HEK293 (cell line): ENCODE measurements at regions not wholly inside any gene's neighbourhood (a gene's known extent, or its start where the extent isn't known, plus 50 kb on each side); places are given as distances from the start of the nearest gene placed in this dataset.

Source experiments
- CTCF ChIA-PET: fragments of 350-600 bp; formaldehyde crosslinking; extraction: SDS; loops from one replicate; lab custom pipeline; 2021; ENCODE audit warnings: antibody characterized with exemption; lab: Yijun Ruan, JAX
- POLR2A ChIA-PET: fragments of 300-600 bp; formaldehyde crosslinking; extraction: SDS; loops from one replicate; lab custom pipeline; 2020; ENCODE audit warnings: antibody characterized with exemption, inconsistent platforms; lab: Yijun Ruan, JAX
- H3K27ac ChIP-seq: fragments of 200-500 bp; sonication (Bioruptor generic); 2 replicates; pipeline ENCODE4 v1.5.1; 2014; ENCODE audit warnings: low read depth, low read length, control low read depth, inconsistent platforms; ENCODE audit errors: extremely low read depth
- H3K36me3 ChIP-seq, 2 experiments: fragments of 200-500 bp in 1 of 2; sonication (Bioruptor generic) in 1 of 2; 1 replicate in 1 of 2; 2 replicates in 1 of 2; pipeline ENCODE4 v1.5.1; 2014 to 2017; ENCODE audit warnings: inconsistent platforms in 2 of 2, low read length in 2 of 2; ENCODE audit not compliant: control insufficient read depth in 2 of 2, insufficient read depth in 1 of 2
- H3K4me1 ChIP-seq: fragments of 200-500 bp; sonication (Bioruptor generic); 2 replicates; pipeline ENCODE4 v1.5.1; 2014; ENCODE audit warnings: mild to moderate bottlenecking, low read length, inconsistent platforms; ENCODE audit not compliant: control insufficient read depth, insufficient read depth
- H3K4me3 ChIP-seq: 2 replicates; pipeline ENCODE4 v1.5.1; 2011; ENCODE audit warnings: low read depth, mild to moderate bottlenecking, control low read depth, low read length, moderate library complexity
- H3K9me3 ChIP-seq: fragments of 200-500 bp; sonication (Bioruptor generic); 2 replicates; pipeline ENCODE4 v1.5.1; 2014; ENCODE audit warnings: low read depth, low read length, inconsistent platforms; ENCODE audit not compliant: control insufficient read depth, insufficient read depth
- GLI4 ChIP-seq: fragments of 450-650 bp; formaldehyde crosslinking; IDR thresholded peaks from 2 replicates; pipeline ENCODE4 v1.5.1; 2016; ENCODE audit warnings: missing biosample characterization, missing genetic modification characterization
- SP2 ChIP-seq: fragments of 450-650 bp; formaldehyde crosslinking; IDR thresholded peaks from 2 replicates; pipeline ENCODE4 v1.5.1; 2016; ENCODE audit warnings: missing biosample characterization, missing genetic modification characterization
- ZBTB48 ChIP-seq: fragments of 450-650 bp; formaldehyde crosslinking; IDR thresholded peaks from 2 replicates; pipeline ENCODE4 v1.5.1; 2016; ENCODE audit warnings: missing biosample characterization, missing genetic modification characterization
- ZFHX2 ChIP-seq: fragments of 450-650 bp; formaldehyde crosslinking; conservative IDR thresholded peaks from 2 replicates; pipeline ENCODE4 v1.5.1; 2016; ENCODE audit warnings: missing biosample characterization, missing genetic modification characterization
- ZNF202 ChIP-seq: fragments of 450-650 bp; formaldehyde crosslinking; IDR thresholded peaks from 2 replicates; pipeline ENCODE4 v1.5.1; 2016; ENCODE audit warnings: missing biosample characterization, missing genetic modification characterization, borderline replicate concordance
- ZNF274 ChIP-seq, 2 experiments: fragments of 200-500 bp in 1 of 2; fragments of 450-650 bp in 1 of 2; sonication (Bioruptor generic) in 1 of 2; formaldehyde crosslinking in 1 of 2; IDR thresholded peaks; 2 replicates each; pipeline versions ENCODE4 v1.5.1 to v1.6.1; 2014 to 2016; ENCODE audit warnings: borderline replicate concordance in 1 of 2, inconsistent platforms in 1 of 2, low read length in 1 of 2, missing biosample characterization in 1 of 2, missing genetic modification characterization in 1 of 2
- ZNF354C ChIP-seq: fragments of 450-650 bp; formaldehyde crosslinking; IDR thresholded peaks from 2 replicates; pipeline ENCODE4 v1.5.1; 2016; ENCODE audit warnings: missing biosample characterization, missing genetic modification characterization, low read depth, borderline replicate concordance
- ZNF391 ChIP-seq: fragments of 450-650 bp; formaldehyde crosslinking; IDR thresholded peaks from 2 replicates; pipeline ENCODE4 v1.5.1; 2016; ENCODE audit warnings: low read depth, missing biosample characterization, missing genetic modification characterization, borderline replicate concordance
- ZNF404 ChIP-seq: fragments of 450-650 bp; formaldehyde crosslinking; IDR thresholded peaks from 2 replicates; pipeline ENCODE4 v1.5.1; 2017; ENCODE audit warnings: missing biosample characterization, missing genetic modification characterization
- ZNF473 ChIP-seq: fragments of 450-650 bp; formaldehyde crosslinking; IDR thresholded peaks from 2 replicates; pipeline ENCODE4 v1.5.1; 2017; ENCODE audit warnings: missing biosample characterization, missing genetic modification characterization
- ZNF560 ChIP-seq: fragments of 450-650 bp; formaldehyde crosslinking; IDR thresholded peaks from 2 replicates; pipeline ENCODE4 v1.5.1; 2017; ENCODE audit warnings: missing biosample characterization, missing genetic modification characterization, borderline replicate concordance
- ZNF571 ChIP-seq: fragments of 450-650 bp; formaldehyde crosslinking; IDR thresholded peaks from 2 replicates; pipeline ENCODE4 v1.5.0; 2017; ENCODE audit warnings: missing biosample characterization, missing genetic modification characterization
- ZNF747 ChIP-seq: fragments of 450-650 bp; formaldehyde crosslinking; IDR thresholded peaks from 2 replicates; pipeline ENCODE4 v1.5.1; 2016; ENCODE audit warnings: missing biosample characterization, missing genetic modification characterization
- ZNF776 ChIP-seq: fragments of 450-650 bp; formaldehyde crosslinking; IDR thresholded peaks from 2 replicates; pipeline ENCODE4 v1.5.0; 2017; ENCODE audit warnings: missing biosample characterization, missing genetic modification characterization, borderline replicate concordance
- ZNF843 ChIP-seq: fragments of 450-650 bp; formaldehyde crosslinking; IDR thresholded peaks from 2 replicates; pipeline ENCODE4 v1.5.1; 2016; ENCODE audit warnings: missing biosample characterization, missing genetic modification characterization
- TF ChIP-seq, protein P1 (sequence below): fragments of 450-650 bp; formaldehyde crosslinking; IDR thresholded peaks from 2 replicates; pipeline ENCODE4 v1.5.1; 2016; ENCODE audit warnings: missing biosample characterization, missing genetic modification characterization
- TF ChIP-seq, protein P2 (sequence below): fragments of 450-650 bp; formaldehyde crosslinking; IDR thresholded peaks from 2 replicates; pipeline ENCODE4 v1.5.1; 2016; ENCODE audit warnings: missing biosample characterization, missing genetic modification characterization
- TF ChIP-seq, protein P3 (sequence below): fragments of 450-650 bp; formaldehyde crosslinking; IDR thresholded peaks from 2 replicates; pipeline ENCODE4 v1.5.1; 2017; ENCODE audit warnings: missing biosample characterization, missing genetic modification characterization
- TF ChIP-seq, protein P4 (sequence below): fragments of 450-650 bp; formaldehyde crosslinking; IDR thresholded peaks from 2 replicates; pipeline ENCODE4 v1.5.1; 2017; ENCODE audit warnings: missing biosample characterization, missing genetic modification characterization
- TF ChIP-seq, protein P5 (sequence below): fragments of 450-650 bp; formaldehyde crosslinking; IDR thresholded peaks from 2 replicates; pipeline ENCODE4 v1.5.1; 2017; ENCODE audit warnings: missing biosample characterization, mild to moderate bottlenecking, missing genetic modification characterization, moderate library complexity
- TF ChIP-seq, protein P6 (sequence below): fragments of 450-650 bp; formaldehyde crosslinking; IDR thresholded peaks from 2 replicates; pipeline ENCODE4 v1.5.1; 2016; ENCODE audit warnings: missing biosample characterization, missing genetic modification characterization
- TF ChIP-seq, protein P7 (sequence below): fragments of 450-650 bp; formaldehyde crosslinking; conservative IDR thresholded peaks from 2 replicates; pipeline ENCODE4 v1.5.1; 2016; ENCODE audit warnings: low read depth, missing biosample characterization, missing genetic modification characterization

DNA sequence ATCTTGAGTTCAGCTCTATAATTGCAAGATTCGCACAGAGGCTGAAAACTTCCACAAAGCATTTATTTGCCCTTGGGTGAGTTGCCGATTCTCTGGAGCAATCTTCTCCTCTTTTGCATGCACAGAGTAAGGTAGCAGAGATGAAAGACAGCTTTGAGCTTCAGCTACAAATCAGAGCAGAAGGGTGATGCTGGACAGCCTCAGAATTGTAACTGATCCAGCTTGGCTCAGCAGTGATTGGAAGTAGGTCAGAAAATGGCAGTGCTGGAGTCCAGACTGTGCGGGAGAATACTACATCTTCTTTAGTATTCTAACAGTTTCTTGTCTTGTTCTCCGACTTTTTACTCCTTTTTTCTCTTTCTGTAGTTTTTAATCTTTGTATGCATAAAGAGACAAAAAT, 55.4 kb upstream of the CDC14C start (continued):
- TF ChIP-seq, protein P1, sequence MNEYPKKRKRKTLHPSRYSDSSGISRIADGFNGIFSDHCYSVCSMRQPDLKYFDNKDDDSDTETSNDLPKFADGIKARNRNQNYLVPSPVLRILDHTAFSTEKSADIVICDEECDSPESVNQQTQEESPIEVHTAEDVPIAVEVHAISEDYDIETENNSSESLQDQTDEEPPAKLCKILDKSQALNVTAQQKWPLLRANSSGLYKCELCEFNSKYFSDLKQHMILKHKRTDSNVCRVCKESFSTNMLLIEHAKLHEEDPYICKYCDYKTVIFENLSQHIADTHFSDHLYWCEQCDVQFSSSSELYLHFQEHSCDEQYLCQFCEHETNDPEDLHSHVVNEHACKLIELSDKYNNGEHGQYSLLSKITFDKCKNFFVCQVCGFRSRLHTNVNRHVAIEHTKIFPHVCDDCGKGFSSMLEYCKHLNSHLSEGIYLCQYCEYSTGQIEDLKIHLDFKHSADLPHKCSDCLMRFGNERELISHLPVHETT (tag by site-specific recombination) = no peak
- TF ChIP-seq ZNF747 (tag by site-specific recombination) = no peak

DNA sequence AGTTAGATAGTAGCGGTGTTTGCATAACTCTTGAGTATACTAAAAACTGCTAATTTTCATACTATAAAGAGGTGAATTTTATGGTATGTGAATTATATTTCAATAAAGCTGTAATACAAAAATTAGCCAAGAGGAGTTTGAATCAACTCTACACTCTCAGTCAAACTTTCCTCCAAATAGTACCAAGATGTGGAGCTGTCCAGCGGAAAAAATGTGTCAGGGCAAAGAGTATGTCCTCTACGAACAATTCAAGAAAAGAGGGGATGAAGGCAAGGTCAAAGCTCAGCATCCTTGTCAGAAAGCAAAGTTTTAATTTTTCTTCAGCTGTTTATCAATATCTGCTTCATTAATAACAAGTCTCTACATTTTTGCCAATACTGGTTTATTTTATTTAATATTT, 51.8 kb upstream of the CDC14C start:
- Histone ChIP-seq H3K9me3 (no peaks in the 10 kb centered on the region), H3K4me3 (no peak overlapping the region), H3K36me3 (no peaks in the 10 kb centered on the region), H3K4me1 (no peaks in the 10 kb centered on the region), H3K27ac (no peak overlapping the region)
- POLR2A ChIA-PET = no interaction called here
- CTCF ChIA-PET = no interaction called here
- TF ChIP-seq ZNF391 (no peak), ZNF202 (tag by site-specific recombination) (no peak), ZNF473 (tag by site-specific recombination) (no peak), ZFHX2 (tag by site-specific recombination) (no peak), ZNF354C (tag by site-specific recombination) (no peak), ZBTB48 (no peak), GLI4 (tag by site-specific recombination) (no peak), SP2 (tag by site-specific recombination) (no peak), ZNF843 (tag by site-specific recombination) (no peak), ZNF560 (no peak), ZNF404 (tag by site-specific recombination) (no peak), ZNF776 (tag by site-specific recombination) (no peak), ZNF274 (IDR thresholded peaks at IDR 0.05; ENCODE audit: low read length) (no peak), ZNF274 (tag by site-specific recombination; IDR thresholded peaks at IDR 0.05; ENCODE audit: borderline replicate concordance) (no peak), ZNF571 (tag by site-specific recombination) (no peak)
- TF ChIP-seq, protein P2, sequence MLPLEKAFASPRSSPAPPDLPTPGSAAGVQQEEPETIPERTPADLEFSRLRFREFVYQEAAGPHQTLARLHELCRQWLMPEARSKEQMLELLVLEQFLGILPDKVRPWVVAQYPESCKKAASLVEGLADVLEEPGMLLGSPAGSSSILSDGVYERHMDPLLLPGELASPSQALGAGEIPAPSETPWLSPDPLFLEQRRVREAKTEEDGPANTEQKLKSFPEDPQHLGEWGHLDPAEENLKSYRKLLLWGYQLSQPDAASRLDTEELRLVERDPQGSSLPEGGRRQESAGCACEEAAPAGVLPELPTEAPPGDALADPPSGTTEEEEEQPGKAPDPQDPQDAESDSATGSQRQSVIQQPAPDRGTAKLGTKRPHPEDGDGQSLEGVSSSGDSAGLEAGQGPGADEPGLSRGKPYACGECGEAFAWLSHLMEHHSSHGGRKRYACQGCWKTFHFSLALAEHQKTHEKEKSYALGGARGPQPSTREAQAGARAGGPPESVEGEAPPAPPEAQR = no peak
- TF ChIP-seq, protein P3, sequence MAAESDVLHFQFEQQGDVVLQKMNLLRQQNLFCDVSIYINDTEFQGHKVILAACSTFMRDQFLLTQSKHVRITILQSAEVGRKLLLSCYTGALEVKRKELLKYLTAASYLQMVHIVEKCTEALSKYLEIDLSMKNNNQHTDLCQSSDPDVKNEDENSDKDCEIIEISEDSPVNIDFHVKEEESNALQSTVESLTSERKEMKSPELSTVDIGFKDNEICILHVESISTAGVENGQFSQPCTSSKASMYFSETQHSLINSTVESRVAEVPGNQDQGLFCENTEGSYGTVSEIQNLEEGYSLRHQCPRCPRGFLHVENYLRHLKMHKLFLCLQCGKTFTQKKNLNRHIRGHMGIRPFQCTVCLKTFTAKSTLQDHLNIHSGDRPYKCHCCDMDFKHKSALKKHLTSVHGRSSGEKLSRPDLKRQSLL = no peak
- TF ChIP-seq, protein P4, sequence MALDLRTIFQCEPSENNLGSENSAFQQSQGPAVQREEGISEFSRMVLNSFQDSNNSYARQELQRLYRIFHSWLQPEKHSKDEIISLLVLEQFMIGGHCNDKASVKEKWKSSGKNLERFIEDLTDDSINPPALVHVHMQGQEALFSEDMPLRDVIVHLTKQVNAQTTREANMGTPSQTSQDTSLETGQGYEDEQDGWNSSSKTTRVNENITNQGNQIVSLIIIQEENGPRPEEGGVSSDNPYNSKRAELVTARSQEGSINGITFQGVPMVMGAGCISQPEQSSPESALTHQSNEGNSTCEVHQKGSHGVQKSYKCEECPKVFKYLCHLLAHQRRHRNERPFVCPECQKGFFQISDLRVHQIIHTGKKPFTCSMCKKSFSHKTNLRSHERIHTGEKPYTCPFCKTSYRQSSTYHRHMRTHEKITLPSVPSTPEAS (tag by site-specific recombination) = no peak
- TF ChIP-seq, protein P5, sequence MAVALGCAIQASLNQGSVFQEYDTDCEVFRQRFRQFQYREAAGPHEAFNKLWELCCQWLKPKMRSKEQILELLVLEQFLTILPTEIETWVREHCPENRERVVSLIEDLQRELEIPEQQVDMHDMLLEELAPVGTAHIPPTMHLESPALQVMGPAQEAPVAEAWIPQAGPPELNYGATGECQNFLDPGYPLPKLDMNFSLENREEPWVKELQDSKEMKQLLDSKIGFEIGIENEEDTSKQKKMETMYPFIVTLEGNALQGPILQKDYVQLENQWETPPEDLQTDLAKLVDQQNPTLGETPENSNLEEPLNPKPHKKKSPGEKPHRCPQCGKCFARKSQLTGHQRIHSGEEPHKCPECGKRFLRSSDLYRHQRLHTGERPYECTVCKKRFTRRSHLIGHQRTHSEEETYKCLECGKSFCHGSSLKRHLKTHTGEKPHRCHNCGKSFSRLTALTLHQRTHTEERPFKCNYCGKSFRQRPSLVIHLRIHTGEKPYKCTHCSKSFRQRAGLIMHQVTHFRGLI = no peak
- TF ChIP-seq, protein P6, sequence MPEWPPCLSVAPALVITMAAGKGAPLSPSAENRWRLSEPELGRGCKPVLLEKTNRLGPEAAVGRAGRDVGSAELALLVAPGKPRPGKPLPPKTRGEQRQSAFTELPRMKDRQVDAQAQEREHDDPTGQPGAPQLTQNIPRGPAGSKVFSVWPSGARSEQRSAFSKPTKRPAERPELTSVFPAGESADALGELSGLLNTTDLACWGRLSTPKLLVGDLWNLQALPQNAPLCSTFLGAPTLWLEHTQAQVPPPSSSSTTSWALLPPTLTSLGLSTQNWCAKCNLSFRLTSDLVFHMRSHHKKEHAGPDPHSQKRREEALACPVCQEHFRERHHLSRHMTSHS (tag by site-specific recombination) = no peak
- TF ChIP-seq, protein P7, sequence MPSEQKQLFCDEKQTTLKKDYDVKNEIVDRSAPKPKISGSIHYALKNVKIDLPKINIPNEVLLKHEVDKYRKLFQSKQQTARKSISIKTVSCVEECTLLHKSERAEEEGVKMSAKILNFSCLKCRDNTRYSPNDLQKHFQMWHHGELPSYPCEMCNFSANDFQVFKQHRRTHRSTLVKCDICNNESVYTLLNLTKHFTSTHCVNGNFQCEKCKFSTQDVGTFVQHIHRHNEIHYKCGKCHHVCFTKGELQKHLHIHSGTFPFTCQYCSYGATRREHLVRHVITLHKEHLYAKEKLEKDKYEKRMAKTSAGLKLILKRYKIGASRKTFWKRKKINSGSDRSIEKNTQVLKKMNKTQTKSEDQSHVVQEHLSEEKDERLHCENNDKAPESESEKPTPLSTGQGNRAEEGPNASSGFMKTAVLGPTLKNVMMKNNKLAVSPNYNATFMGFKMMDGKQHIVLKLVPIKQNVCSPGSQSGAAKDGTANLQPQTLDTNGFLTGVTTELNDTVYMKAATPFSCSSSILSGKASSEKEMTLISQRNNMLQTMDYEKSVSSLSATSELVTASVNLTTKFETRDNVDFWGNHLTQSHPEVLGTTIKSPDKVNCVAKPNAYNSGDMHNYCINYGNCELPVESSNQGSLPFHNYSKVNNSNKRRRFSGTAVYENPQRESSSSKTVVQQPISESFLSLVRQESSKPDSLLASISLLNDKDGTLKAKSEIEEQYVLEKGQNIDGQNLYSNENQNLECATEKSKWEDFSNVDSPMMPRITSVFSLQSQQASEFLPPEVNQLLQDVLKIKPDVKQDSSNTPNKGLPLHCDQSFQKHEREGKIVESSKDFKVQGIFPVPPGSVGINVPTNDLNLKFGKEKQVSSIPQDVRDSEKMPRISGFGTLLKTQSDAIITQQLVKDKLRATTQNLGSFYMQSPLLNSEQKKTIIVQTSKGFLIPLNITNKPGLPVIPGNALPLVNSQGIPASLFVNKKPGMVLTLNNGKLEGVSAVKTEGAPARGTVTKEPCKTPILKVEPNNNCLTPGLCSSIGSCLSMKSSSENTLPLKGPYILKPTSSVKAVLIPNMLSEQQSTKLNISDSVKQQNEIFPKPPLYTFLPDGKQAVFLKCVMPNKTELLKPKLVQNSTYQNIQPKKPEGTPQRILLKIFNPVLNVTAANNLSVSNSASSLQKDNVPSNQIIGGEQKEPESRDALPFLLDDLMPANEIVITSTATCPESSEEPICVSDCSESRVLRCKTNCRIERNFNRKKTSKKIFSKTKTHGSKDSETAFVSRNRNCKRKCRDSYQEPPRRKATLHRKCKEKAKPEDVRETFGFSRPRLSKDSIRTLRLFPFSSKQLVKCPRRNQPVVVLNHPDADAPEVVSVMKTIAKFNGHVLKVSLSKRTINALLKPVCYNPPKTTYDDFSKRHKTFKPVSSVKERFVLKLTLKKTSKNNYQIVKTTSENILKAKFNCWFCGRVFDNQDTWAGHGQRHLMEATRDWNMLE = no peak
